MV-4-11 (cell line): ENCODE measurements at regions not wholly inside any gene's neighbourhood (a gene's known extent, or its start where the extent isn't known, plus 50 kb on each side); places are given as distances from the start of the nearest gene placed in this dataset.
"Not testable (repeated sequence)": the region's sequence is repeated elsewhere in the genome, so short reads cannot be mapped to it uniquely, and the experiment has no call there.

Source experiments
- DNase-seq: peaks from one replicate; lab custom pipeline; 2025; lab: John Stamatoyannopoulos, UW

DNA sequence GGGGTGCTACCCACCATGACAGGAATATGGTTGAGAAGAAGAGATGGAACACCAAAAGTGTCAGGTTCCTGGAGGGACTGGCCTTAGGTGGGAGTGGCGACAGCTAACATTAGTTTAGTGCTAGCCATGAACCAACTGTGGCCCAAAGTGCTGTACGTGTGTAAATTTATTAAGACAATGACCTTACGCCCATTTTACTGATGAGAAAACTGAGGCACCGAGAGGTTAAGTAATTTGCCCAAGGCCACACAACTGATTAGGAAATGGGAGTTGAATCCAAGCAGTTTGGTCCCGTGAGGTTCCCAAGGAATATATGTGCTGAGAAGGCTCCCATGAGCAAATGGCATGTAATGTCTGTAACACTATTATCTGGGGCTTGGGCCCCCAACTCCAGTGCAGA, 109.5 kb upstream of the SLC1A4 start:
- no peak for DNase-seq

DNA sequence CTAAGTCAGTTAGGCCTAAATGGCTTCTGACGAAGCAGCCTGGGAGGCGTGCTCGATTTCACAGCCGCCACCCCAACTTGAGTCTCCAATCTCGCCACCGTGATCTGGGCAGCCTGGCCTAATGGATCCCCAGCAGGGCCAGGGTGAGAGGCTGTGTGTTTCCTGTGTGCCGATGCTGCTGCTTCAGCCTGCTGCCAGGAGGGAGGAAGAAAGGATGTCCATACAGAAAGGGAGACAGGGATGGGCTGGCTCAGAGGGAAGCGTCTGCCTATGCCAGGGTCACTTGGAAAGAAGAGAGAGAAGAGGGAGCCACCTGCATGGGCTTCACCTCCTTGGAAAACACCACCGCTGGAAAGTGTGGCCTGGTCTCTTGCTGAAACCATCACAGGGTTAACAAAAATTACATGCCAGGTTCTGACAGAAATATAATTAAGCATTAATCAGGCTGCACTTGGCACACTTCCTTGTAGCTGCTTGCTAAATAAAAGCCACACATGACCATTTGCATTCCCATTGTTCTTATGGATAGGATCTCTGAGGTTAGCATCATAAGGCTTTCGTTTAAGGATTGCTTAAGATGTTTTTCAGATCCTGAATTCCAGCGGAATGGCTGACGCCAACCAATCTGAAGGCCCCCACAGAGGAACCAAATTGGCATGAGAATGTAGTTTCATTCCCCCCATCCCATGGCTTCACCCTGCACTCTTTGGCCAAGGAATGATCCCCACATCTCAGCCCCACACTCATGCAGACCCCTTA, 108.8 kb upstream of the SLC1A4 start:
- DNase-seq, result peak; percentile 62

DNA sequence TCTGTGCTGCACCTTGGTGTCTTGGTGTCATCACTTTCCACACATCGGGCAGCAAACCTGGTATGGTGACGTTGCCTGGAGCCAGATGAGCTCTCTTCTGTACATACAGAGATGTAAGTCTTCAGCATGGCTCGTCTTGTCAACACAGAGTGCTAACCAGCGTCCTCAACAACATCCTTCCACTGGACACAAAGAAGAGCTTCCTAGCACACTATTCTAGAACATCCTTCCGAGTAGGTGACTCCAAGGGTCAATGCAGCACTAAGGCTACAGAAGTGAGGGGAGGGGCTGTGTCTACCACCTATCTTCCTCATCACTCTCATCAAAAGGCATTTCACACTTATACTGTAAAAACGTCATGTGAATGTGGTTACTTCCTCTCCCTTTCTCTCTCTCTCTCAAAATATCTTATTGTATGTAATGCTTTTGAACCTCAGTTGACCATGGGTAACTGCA, 108.1 kb upstream of the SLC1A4 start:
- DNase-seq, result peak; percentile 80

DNA sequence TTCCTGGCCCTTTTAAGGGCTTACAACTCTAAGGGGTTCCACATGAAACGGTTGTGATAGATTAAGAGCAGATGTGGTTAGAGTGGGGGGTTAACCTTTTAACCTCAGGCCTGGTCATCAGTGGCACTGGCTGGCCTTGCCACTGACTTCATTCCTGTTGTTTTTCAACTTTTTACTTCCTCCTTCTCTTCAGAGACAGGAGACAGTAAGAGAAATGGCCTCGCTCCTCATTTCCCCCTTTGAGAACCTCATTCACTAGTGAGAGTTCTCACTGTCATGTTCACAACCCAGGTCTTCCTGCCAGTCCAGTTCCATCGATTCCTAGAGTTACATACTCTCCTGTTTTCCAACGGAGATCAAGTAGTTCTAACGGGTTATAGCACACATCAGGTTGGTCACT, 101.6 kb upstream of the SLC1A4 start:
- DNase-seq, result peak; percentile 63

GRCh38 chr2:64888591-64889309, 100.4 kb upstream of the SLC1A4 start:
- DNase-seq, result no peak

- DNase-seq, result no peak
Measured at GRCh38 chr2:64889803-64890202, 99.4 kb upstream of the SLC1A4 start.

- DNase-seq, result not testable (repeated sequence)
Measured at GRCh38 chr2:64896572-64896971, 92.6 kb upstream of the SLC1A4 start.

DNA sequence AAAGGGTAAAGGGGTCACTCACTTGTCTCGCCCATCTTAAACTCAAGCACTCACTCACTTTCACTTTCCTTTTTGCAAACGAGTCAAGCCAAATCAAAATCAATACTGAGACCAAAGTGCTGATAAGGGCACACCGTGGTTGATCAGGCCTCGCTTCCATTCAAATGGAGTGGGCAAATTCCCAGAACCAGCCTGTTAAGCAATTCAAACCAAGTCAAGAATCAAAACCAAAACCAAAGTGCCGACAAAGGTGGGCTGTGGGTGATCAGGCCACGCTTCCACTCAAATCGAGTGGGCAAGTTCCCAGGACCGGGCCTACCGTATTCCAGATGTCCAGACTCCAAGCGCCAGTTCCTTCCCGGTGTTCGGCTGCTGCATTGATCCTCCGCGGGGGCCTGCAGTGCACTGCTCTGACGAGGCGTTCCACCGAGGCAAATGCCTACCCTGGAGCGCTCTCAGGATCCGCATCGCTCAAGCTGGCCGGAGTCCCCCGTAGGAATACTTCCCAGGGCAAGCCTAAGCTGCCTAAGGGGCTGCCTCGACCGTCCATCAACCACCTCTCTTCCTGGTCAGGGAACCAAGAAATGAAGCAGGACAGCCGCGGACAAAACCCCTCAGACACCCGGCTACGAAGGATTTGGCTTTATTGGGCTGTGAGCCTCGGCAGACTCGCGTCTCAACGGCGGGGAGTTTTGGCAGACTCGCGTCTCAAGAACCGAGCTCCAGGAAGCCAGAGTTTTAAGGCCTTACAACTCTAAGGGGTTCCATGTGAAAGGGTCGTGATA, 89.9 kb upstream of the SLC1A4 start:
- DNase-seq, result no peak

GRCh38 chr2:64899876-64900275, 89.3 kb upstream of the SLC1A4 start:
- peak; percentile 94 for DNase-seq

DNA sequence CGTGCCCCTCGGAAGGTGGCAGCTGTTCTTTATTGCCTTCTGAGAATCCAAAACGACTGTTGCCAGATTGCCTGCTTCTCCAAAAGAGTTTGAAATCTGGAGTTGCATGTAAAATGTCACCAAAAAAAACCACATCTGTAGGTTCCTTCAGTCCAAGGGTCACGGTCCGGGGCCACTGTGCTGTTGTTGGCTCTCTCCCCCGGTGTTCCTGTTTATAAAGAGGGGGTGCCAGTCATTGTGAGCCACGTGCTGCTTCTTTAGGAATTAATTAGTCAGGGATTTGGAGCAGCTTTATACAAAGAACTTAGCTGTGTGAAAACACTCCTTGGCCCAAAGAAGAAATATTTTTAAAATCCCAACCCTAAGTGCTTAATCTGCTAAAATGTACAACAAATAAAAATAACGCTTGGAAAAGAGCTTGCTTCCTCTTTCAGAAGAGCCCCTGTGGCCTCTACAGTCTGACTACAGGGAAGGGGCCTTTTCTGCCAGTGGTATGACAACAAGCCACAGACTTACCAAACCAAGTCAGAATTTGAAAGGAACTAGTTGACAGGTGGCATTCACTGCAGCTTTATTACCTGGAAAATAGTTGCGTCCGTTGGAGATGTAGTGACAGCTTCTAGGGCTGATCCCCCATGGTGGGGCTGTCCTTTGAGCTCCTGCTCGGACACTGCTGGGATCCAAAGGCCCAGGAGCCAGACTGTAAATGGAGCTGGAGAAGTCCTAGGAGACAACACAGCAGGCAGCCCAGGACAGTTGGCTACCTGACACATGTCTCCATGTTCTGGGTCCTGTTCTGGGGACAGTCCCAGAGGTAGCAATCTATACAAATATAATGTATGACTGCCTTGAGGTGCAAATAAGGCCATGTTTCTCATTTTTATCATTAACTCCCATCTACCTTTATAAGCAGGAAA, 84.5 kb upstream of the SLC1A4 start:
- peak; percentile 90 for DNase-seq

- peak; percentile 21 for DNase-seq
Measured at GRCh38 chr2:64905338-64906024, 83.7 kb upstream of the SLC1A4 start.

GRCh38 chr2:64906853-64907536, 82.2 kb upstream of the SLC1A4 start:
- DNase-seq, result no peak

- no peak for DNase-seq
Measured at GRCh38 chr2:64908406-64908805, 80.8 kb upstream of the SLC1A4 start.

DNA sequence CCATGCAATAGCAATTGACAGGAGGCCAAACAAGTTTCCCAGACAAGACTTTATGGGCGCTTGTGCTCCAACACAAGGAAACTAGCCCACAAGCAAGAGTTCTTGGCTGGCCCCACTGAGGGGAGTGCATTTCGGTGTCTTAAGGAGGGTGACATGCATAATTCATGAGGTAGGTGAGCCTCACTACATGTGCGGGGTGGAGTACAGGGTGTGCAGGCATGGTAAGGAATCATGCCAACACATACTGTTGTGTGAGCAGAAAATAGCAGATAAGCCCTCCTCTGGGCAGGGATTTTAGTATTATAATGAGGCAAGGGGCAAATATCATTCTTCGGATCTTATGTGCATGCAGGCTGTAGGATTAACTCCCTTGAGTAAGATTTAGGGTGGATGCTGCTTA, 78.7 kb upstream of the SLC1A4 start:
- DNase-seq, result no peak

GRCh38 chr2:64910972-64911433, 78.2 kb upstream of the SLC1A4 start:
- peak; percentile 85 for DNase-seq

- no peak for DNase-seq
Measured at GRCh38 chr2:64913357-64913869, 75.8 kb upstream of the SLC1A4 start.

DNA sequence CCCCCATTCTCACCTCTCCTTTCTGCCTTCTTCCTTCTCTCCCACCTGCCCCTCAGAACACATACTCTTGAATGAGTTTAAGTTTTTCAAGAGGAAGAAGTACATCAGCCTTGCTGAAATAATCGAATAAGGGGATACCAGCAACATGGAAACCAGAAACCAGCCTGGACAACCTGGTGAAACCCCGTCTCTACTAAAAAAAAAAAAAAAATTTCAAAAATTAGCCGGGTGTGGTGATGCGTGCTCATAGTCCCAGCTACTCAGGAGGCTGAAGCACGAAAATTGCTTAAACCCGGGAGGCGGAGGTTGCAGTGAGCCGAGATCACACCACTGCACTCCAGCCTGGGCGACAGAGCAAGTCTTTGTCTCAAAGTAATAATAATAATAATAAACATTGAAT, 75.0 kb upstream of the SLC1A4 start:
- DNase-seq, result no peak

DNA sequence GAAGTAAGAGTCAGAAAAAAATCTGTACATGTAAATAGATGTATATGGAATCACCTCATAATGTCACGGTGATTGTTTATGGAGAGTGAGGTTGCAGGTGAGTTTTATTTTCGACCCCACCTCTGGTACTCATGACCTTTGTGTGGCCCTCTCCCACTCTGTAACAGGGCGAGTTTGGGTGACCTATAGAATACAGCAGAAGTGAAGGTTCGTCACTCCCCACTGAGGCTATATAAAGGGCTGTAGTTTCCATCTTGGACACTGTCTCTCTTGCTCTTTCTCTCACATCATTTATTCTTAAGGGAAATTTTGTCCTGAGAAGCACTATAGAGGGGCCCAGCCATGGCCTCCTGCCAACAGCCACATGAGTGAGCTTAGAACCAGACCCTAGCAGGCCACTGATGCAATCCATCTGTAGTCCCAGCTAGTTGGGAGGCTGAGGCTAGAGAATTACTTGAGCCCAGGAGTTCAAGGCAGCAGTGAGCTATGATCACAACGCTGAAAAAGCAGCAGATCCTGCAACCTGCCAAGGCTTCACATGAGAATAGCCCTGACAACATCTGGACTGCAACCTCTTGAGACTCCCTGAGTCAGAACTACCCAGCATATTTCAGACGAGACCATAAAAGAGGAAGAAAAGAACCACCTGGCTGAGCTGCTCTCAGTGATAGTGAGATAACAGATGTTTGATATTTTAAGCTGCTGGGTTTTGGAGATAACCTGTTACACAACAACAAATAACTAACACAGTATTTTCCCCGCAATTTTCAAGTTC, 74.3 kb upstream of the SLC1A4 start:
- DNase-seq, result peak; percentile 87

GRCh38 chr2:64915510-64915900, 73.7 kb upstream of the SLC1A4 start:
- no peak for DNase-seq
